HG02981 (cell line): ENCODE measurements at regions not wholly inside any gene's neighbourhood (a gene's known extent, or its start where the extent isn't known, plus 50 kb on each side); places are given as distances from the start of the nearest gene placed in this dataset.

ENCODE experiments used
- ATAC-seq: cut with Tn5 transposase; IDR thresholded peaks from one replicate; pipeline ENCODE4 v1.9.1; 2021; ENCODE audit warnings: mild to moderate bottlenecking, moderate library complexity; ENCODE audit not compliant: unreplicated experiment

DNA sequence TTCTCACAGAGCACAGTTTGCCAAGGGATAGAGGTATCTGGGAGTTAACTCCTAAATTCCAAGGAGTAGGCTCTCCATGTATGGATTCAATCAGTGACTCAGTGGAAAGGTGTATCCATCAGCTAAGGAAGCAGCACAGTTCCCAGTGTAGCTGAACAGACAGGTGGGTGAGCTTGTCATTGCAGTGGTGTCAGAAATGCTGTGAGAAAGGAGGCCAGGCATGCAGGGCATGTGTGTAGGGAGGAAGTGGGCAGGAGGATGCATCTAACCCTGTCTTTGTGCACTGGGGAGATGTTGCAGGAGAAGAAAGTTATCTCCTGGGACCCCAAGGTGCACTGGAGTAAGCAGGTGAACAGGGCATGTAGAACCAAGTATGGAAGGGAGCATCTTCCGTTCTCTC is 539.0 kb downstream of the VRK1 start:
- ATAC-seq, result no peak

DNA sequence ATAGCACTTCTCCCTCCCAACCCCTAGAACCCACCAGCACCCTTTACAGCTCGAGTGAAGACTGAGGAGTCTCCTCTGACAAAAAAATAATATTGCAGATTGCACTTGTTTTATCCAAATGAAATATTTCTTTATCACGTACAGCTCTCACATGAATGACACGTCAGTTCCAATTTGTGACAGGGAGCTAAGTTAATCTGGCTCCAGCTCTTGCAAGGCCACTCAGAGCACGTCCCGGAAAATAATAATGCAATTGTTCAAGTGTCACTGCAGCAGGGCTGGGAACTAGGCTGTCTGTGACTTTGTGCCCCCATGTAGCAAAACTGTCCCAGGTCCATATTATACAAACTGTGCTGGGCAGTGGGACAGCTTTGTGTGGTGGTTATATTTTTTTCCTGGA is 539.6 kb downstream of the VRK1 start:
- ATAC-seq, result no peak

DNA sequence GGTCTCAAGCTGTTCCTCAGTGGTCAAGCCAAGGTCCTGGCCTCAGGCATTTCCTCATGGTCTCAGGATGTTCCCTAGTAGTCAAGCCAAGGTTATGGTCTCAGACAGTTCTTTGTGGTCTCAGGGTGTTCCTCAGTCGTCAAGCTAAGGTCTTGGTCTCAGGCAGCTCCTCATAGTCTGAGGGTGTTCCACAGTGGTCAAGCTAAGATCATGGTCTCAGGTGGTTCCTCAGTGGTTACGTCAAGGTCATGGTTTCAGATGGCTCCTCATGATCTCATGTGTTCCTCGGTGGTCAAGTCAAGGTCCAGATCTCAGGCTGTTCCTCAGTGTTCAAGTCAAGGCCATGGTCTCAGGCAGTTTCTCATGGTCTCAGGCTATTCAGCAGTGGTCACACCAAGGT is 540.1 kb downstream of the VRK1 start:
- no peak for ATAC-seq

DNA sequence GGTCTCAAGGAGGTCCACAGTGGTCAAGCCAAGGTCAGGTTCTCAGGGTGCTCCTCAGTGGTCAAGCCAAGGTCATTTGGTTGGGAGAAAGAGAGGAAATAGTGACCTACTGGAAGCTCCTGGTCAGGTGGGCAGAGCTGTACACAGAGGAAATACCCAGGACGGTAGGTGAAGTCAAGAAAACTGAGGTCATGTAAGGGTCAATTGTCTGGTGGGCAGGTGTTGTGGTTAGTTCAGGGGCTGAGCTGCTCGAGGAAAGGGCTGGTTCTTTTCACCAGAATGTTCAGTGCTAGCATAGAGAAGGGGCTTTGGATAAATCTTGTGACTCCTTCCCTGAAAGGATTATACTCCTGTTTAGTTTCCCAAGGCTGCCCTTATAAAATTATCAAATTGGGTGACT is 540.5 kb downstream of the VRK1 start:
- ATAC-seq, result no peak

DNA sequence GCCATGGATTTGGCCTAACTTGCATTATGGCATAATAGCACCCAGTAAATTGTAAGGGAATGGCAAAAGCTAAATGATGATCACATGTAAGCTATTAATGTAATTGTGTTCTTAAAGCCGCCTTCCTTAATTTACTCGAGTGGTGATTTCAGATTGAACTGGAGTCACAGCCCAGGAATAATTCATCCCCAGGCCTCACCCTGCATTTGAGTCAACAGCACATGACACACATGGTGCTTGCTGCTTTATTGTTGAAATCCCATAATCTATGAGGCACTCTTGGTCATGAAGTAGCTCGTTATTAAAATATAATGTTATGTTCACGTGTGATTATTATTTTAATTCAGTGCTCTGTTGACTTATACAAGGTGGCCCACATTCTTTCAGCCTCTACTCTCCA is 547.5 kb downstream of the VRK1 start:
- ATAC-seq, result no peak

DNA sequence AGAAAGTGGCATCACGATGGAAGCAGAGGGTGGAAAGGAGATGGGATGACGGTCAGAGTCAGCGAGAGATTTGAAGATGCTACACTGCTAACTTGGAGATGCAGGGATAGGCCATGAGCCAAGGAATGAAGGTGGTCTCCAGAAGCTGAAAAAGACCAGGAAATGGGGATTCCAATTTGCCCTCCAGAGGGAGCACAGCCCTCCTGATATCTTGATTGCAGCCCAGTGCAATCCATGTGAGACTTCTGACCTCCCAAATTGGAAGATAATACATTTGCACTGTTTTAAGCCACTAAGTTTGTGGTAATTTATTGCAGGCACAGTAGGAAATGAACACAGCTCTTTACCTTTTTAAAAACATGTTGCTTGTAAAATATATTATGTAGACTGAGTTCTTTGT is 549.5 kb downstream of the VRK1 start:
- no peak for ATAC-seq

DNA sequence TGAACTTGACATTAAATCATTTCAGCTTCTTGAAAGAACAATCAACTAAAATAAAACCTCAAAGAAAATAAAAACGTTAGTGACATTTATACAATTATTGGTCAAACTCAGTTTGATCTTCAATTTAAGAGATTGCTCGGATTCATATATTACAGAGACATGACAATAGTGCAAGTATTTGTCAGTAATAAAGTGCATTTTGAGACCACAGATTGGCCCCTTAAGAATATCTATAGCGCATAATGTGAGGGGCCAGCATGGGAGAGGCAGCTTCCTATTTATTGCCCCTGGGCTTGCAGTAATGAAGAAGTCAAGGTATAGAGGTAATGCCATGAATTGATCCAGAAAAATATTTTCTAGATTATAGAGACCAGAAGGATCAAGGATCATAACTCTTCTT is 552.3 kb downstream of the VRK1 start:
- no peak for ATAC-seq

DNA sequence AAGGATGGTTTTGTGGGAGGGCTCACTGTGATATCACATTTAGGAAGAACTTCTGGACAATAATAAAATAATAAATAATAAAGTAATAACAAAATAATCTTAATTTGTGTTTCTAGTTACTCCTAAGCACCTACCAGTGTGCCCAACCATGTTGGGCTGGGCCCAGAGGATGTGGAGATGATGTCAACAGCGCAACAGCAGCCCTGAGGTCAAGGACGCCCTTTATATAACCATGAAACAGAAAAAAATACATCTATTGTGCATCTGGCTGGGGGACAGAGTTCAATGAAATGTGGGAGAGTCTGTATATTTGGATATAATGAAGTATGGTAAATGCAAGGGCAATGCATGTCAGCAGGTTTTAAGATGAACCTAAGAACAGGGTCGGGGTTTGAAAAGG is 552.8 kb downstream of the VRK1 start:
- no peak for ATAC-seq

DNA sequence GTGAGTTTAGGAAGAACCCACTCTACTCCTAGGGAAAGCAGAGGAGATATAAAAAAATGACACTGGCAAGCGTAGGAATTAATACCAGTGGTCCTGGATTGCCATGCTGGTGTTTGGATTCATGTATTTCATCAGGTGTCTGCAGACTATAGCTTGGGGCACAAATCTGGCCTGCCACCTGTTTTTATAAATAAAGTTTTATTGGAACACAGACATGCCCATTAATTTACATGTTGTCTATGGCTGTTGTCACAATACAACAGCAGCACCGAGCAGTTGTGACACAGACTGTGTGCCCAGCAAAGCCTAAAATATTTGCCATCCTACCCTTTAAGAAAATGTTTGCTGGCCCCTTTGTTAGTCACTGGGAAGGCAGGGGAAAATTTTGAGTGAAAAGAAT is 553.2 kb downstream of the VRK1 start:
- ATAC-seq, result no peak

DNA sequence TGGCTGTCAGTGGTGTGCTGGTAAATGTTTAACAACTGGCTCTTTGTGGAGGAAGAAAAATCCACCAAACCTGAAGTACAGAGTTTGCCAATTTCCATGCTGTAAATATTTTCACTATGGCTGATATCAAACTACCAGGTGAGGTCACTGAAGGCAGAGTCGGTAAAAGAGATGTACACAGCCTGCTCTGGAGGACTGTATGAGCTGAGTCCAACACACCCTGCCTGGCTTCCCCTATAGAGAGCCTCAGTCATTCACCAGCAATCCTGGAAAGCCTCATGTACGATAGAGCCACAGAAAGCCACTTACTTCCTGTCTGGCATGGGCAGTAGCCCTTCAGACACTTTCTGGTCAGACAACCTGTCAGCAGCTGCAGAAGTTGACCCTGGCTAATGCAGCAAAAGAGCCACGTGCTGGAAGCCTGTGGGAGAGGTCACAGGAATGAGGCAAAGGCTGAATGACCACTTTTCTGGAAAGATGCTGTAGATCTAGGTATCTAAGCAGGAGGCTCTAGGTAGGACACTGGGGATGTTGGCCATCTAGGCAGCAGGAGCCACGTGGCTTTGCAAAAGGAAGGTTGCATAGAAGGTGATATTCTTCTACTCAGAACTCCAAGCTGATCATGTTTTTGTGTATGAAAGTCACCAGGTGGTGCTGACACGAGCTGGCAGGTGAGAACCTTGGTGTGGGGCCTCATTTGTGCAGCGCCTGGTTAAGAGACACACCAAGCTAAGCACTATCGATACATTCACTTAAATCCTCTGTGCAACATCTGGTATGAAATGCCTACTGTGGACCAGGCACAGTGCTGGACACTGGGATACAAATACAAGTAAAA is 553.9 kb downstream of the VRK1 start:
- ATAC-seq, result no peak

DNA sequence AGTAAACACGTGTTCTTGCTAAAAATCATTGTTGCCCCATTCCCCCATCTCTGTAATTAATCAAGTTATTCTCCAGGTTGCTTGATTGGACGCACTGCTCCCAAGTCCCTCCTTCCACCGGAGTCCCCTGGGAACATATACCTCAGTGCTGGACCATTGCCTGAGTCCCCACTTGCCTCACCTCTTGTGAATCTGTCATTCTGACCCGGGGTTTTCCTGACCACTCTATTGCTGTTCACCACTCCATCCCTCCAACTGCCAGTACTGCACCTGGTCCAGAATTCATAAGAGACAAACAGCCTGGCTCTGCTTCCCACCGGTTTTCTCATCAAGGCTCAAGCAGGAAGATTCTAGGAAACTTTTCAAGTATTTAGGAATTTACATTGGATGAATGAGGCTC is 555.9 kb downstream of the VRK1 start:
- no peak for ATAC-seq

DNA sequence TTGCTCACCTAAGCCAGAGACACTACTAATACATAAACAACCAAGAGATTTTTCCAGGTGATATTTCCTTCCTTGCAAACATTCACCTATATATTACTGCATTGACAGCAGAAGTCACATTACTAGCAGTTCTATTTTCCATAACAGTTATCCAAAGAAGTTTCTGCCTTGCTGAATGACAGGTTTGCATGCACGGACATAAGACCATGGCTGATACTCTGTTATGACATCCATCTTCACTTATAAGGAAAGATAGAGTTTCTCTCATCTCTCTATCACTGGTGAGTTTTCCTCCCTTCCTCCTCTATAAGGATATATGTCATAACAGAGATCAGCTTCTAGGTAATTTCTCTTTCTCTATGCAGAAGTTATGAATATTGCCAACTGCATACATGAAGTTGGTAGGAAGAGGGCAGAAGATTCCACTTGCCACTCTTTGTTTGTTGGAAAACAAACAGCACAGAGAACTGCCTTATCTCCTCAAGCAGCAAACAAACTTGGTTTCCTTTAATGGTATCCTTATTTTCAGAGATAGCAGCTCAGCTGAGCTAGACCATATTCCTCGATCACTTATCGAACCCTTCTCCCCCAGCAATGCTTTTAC is 557.0 kb downstream of the VRK1 start:
- no peak for ATAC-seq

DNA sequence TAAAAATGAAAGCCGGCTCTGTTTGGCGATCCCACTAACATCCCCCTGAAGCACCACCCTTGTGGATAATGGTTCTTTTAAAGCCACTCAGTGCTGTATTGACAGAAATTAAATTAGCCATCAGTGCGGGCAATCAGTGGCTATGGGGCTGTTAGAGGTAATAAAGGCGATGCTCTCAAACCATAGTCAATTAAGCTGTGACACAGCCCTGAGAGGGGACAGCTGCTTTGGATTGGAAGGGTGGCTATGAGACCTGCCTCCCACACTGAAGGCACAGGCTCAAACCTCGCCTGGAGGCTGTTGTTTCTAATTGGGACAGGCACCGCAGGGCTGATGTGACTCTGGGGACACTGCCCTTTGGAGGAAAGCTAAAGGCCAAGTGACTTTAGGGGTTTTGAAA is 562.2 kb downstream of the VRK1 start:
- ATAC-seq, result no peak

DNA sequence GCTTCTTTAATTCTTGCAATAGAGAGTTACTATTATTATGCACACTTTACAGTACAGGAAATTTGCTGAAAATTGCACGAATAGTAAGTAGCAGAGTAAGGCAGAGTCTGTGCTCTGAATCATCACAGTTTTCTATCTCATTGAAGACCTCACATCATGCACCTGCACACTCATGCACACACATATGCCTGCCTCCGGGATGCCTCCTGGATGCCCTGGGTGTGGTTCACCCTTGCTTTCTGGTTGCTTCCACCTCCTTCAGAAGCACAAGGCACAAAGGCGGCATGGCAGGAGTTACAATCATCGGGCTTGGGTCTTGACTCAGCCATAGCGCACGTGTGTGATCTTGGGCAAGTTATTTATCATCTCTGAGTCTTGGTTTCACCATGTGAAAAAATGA is 564.0 kb downstream of the VRK1 start:
- ATAC-seq, result no peak

DNA sequence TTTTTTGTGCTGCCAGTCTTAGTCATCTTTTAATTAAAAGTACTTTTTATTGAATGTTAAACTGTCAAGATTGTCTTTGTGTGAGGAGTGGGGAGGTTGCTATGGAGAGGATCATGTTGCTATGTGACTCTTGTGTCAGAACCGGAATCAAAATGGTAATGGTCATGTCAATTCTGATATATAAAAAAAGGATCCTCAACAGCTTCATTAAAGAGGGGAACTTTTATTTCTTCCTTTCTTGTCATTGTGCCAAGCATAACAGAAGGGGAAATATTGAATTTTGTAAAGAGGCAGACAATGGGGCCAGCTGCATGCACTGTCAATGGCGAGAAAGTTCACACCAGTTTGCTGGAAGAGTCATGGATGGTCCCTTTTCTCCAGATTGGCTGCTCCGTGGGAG is 564.8 kb downstream of the VRK1 start:
- no peak for ATAC-seq

DNA sequence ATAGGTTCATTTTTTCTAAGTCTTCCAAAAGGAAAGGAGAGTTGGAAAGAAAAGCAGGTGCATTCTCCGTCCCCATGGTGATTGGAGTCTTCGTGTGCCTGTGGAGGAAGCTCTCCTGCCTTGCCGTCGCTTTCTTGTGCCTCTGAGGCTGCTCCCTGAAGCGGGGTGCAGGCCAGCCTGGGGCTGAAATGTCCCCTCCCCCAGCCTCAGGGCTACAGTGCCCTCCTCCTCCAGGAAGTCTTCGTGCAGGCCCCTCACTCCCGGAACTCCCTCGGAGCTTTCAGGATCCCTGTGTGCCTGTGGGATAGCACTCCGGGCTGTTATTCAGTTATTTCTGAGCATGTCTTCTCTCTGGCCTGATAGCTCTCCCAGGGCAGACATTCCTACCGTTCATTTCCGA is 569.2 kb downstream of the VRK1 start:
- no peak for ATAC-seq

DNA sequence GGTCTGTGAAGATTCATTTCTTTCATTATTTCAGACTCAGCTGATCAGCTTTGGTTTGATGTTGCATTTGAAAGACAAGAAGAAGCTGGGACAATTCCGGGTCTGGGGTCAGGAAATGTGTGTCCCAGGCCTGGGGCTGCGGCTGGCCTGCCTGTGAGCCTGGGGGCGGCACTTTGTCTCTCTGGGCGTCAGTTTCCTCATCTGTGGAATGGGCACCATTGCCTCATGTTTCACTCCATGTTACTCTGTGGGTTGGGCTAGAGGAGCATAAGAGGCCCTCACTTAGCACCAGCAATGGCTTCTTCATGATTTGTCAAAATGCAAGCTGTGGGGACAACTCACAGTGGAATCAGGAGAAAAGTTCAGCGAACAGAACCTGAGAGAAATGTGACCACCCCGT is 570.1 kb downstream of the VRK1 start:
- ATAC-seq, result no peak

DNA sequence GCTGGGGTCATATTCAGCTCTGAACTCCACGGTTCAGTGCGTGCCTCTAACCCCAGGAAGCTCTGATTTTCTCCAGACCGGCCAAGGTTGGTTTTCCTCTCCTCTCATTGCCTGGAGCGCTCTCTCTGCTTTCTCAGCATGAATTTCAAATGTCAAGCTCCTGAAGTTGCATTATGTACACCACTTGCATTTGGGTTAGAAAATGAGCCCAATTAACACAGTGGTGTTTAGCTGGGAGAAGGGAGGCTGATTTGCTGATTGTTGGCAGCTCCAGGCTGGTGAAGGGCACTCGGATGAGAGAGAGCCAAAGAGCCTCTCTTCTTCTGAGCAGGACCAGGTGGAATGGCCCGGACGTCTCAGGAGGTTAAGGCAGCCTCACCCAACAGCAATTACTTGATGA is 570.9 kb downstream of the VRK1 start:
- ATAC-seq, result no peak

DNA sequence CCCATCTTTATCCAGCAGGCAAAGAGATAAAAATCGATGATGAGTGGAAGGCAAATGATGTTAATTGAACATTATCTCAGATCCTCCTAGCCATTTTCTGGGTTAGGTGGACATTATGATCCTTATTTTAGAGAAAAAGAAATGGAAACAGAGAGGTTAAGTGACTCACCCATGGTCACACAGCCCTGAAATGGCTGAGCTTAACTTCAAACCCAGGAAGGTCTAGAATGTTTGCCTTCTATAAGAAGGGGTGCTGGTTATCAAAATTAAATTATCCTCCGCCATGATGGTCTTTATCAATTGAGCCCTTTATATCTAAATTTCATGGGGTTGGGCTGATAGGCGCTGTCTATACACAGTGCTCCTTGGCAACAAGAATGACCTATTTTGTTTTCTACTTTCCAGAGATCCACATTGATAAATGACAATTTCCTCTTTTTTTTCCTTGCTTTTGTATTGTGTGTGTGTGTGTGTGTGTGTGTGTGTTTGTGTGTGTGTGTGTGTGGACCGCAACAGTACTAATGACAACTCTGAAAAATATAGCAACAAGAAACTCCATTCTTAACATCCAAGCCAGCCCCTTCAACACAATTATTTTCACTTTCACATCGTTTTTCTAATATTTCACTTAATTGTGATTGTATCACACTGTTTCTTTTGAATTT is 571.9 kb downstream of the VRK1 start:
- ATAC-seq, result no peak

DNA sequence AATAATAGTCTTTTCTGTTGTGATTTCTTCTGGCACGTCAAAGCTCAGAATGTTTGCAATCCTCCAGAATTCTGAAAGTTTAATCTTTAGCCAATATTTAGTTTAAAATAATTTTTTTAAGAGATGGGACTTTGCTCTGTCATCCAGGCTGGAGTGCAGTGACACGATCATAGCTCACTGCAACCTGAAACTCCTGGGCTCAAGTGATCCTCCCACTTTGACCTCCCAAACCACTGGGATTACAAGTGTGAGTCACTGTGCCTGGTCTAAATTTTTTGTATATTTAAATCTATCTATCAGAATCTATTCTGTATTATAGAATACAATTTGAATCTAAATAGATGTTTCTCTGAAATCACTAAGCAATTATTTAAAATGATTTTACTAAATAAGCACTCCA is 572.7 kb downstream of the VRK1 start:
- no peak for ATAC-seq

DNA sequence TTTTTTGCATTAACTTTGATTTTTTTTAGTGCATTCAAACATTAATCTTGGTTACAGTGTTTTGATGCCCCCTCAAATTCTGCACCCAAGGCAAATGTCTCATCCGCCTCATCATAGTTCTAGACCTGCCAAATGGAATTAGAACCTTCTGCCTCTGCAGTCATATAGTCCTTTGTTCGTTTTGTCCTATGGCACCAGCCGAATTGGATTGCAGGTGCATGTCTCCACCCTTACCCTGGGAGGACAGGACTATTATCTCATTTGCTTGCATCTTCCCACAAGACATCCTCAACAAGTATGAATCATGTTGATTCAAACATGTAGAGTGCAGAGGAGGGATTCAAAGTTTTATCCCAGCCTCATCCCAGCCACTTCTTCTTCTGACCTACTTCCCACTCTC is 579.1 kb downstream of the VRK1 start:
- no peak for ATAC-seq

DNA sequence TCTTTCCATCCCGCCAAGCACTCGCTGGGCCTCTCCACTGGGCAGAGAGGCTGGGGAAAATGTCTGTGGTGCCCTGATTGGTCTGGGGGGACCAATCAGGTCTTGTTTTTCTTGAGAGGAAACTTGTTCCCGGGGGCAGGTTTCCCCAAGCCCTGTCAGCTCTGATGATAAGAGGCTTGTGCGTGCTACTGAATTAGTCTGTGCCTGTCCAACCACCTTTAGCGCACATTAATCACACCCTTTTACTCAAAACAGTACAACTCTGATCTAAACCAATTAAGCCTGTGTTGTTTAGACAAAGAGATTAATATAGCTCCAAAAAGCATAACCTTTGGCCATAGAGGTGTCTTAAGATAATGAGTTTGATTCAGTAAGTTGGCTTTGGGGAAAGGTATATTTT is 580.4 kb downstream of the VRK1 start:
- ATAC-seq, result no peak
